GM23248 (cell line): ENCODE measurements at regions not wholly inside any gene's neighbourhood (a gene's known extent, or its start where the extent isn't known, plus 50 kb on each side); places are given as distances from the start of the nearest gene placed in this dataset.

Source experiments
- EZH2 ChIP-seq: fragments of 200-600 bp; sonication (generic); IDR thresholded peaks from 2 replicates; pipeline ENCODE4 v1.6.1; 2018; ENCODE audit warnings: antibody characterized with exemption, mild to moderate bottlenecking; ENCODE audit not compliant: insufficient read depth, poor library complexity, severe bottlenecking
- EZH2phosphoT487 ChIP-seq: fragments of 200-600 bp; sonication (generic); IDR thresholded peaks from 2 replicates; pipeline ENCODE4 v1.6.1; 2018; ENCODE audit warnings: antibody characterized with exemption, moderate library complexity, mild to moderate bottlenecking, low read depth; ENCODE audit not compliant: insufficient read depth

DNA sequence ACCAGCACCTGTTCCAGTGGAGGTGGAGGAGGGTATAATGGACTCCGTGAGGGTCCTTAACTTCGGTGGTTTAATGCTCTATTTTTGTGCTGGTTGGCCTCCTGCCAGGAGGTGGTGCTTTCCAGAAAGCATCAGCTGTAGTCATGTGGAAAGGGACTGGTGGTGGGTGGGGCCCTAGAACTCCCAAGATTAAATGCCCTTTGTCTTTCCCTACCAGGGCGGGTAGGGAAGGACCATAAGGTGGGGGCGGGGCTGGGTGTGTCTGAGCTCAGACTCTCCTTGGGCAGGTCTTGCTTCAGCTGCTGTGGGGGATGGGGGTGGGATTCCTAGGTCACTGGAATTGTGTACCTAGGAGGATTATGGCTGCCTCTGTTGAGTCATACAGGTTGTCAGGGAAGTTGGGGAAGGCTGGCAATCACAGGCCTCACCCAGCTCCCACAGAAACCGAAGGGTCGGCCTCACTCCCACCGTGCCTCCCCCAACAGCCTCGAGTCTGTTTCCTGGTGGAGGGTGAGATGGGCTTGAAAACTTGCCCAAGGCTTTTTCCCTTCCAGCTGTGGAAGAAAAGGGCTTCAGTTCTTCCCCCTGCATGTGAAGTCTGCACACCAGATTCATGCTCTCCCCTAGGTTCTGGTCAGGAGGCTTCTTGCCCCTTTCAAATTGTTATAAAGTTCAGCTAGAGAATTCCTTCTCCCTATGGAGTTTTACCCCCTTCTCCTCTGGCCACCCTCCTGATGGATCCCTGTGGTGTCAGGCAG lies 60.3 kb upstream of the CLDN10 start:
- no peak for TF ChIP-seq EZH2phosphoT487
- TF ChIP-seq EZH2, result no peak
